Gastroesophageal sphincter (tissue), 4 donors: ENCODE measurements at regions not wholly inside any gene's neighbourhood (a gene's known extent, or its start where the extent isn't known, plus 50 kb on each side); places are given as distances from the start of the nearest gene placed in this dataset.
"Not testable (repeated sequence)": the region's sequence is repeated elsewhere in the genome, so short reads cannot be mapped to it uniquely, and the experiment has no call there.

ENCODE experiments used
- ATAC-seq: fragments of 150-250 bp; one replicate; pipeline ENCODE4 v1.9.1; 2016; ENCODE audit warnings: mild to moderate bottlenecking, moderate library complexity
- H3K27ac ChIP-seq, 4 donors: fragments of 200-600 bp; sonication (generic) in 3 of 4; 1 replicate in 3 of 4; 2 replicates in 1 of 4; pipeline ENCODE4 v1.5.1; 2016 to 2019
- H3K27me3 ChIP-seq: fragments of 200-600 bp; sonication (generic); one replicate; pipeline ENCODE4 v1.5.1; 2019
- H3K36me3 ChIP-seq, 2 donors: fragments of 200-600 bp; sonication (generic); one replicate each; pipeline ENCODE4 v1.5.1; 2019; ENCODE audit warnings: control low read depth in 1 of 2
- H3K4me1 ChIP-seq, 3 donors: fragments of 200-600 bp; sonication (generic); 1 replicate in 2 of 3; 2 replicates in 1 of 3; pipeline ENCODE4 v1.5.1; 2016 to 2019; ENCODE audit warnings: control low read depth in 2 of 3
- H3K4me3 ChIP-seq, 2 donors: fragments of 200-600 bp; sonication (generic); one replicate each; pipeline ENCODE4 v1.5.1; 2019; ENCODE audit warnings: mild to moderate bottlenecking in 1 of 2, moderate library complexity in 1 of 2
- H3K9me3 ChIP-seq, 3 donors: fragments of 200-600 bp; sonication (generic); one replicate each; pipeline ENCODE4 v1.5.1; 2017 to 2019; ENCODE audit warnings: control low read depth in 2 of 3
- CTCF ChIP-seq, 4 experiments: fragments of 200-600 bp in 2 of 4; fragments of 450-650 bp in 2 of 4; sonication (generic) in 1 of 4; IDR thresholded peaks; one replicate each; pipeline ENCODE4 v1.5.1; 2017 to 2019; ENCODE audit warnings: antibody characterized with exemption in 4 of 4, mild to moderate bottlenecking in 2 of 4, moderate library complexity in 2 of 4
- EP300 ChIP-seq: sonication (generic); formaldehyde crosslinking; IDR thresholded peaks from one replicate; pipeline ENCODE4 v1.6.1; 2017; ENCODE audit warnings: antibody characterized with exemption, mild to moderate bottlenecking
- POLR2A ChIP-seq, 2 donors: fragments of 450-650 bp; IDR thresholded peaks; one replicate each; pipeline ENCODE4 v1.6.1; 2017; ENCODE audit warnings: antibody characterized with exemption in 2 of 2, mild to moderate bottlenecking in 2 of 2, moderate library complexity in 1 of 2
- POLR2AphosphoS5 ChIP-seq: sonication (generic); formaldehyde crosslinking; IDR thresholded peaks from one replicate; pipeline ENCODE4 v1.6.1; 2017; ENCODE audit warnings: antibody characterized with exemption
- WGBS, 2 donors: methylation state at CpG; one replicate each; pipeline ENCODE4 v1.1.5; 2018; ENCODE audit warnings: low coverage in 1 of 2; 5-methylcytosine and 5-hydroxymethylcytosine counted together

GRCh38 chr6:50549475-50549874 is 163.9 kb upstream of the TFAP2D start:
- no peak for TF ChIP-seq POLR2A (IDR thresholded peaks at IDR 0.05)
- no peak for TF ChIP-seq POLR2AphosphoS5
- TF ChIP-seq EP300: no peak
- no peak for TF ChIP-seq CTCF (IDR thresholded peaks at IDR 0.05)
- no peaks in the 10 kb centered on the region for H3K4me1 ChIP-seq
- no peaks in the 10 kb centered on the region for H3K9me3 ChIP-seq
- H3K27me3 ChIP-seq: no peaks in the 10 kb centered on the region
- no peak overlapping the region for H3K4me3 ChIP-seq
- H3K27ac ChIP-seq: no peak overlapping the region
- ATAC-seq: no peak
- no peaks in the 10 kb centered on the region for H3K36me3 ChIP-seq

- WGBS, 2 donors: 63 to 79% methylated on average over 2 of the region's 2 CpGs
- Histone ChIP-seq H3K36me3 (no peaks in the 10 kb centered on the region), H3K9me3 (no peaks in the 10 kb centered on the region), H3K27me3 (no peaks in the 10 kb centered on the region), H3K27ac (no peak overlapping the region), H3K4me3 (no peak overlapping the region), H3K4me1 (no peaks in the 10 kb centered on the region)
- no peak for TF ChIP-seq POLR2A (IDR thresholded peaks at IDR 0.05)
- TF ChIP-seq EP300: no peak
- no peak for TF ChIP-seq POLR2AphosphoS5
- TF ChIP-seq CTCF (IDR thresholded peaks at IDR 0.05): no peak
- no peak for ATAC-seq
Measured at GRCh38 chr6:50555982-50556381, 157.3 kb upstream of the TFAP2D start.

DNA sequence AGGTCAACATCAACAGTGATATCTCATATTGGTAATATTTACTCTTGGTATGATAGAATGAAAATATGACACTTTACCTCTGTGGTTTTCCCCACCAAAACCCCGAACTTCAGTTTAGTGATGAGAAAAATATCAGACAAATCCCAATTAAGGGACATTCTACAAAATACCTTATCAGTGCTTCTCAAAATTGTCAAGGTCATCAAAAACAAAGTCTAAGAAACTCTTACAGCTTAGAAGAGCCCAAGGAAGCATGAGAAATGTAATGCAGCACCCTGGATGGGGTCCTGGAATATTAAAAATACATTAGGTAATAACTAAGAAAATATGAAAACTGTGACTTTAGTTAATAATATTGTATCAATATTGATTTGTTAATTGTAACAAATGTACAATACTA is 148.3 kb upstream of the TFAP2D start:
- H3K27ac ChIP-seq: no peak overlapping the region
- no peaks in the 10 kb centered on the region for H3K9me3 ChIP-seq
- WGBS, 2 donors: 75 to 100% methylated on average over 1 of the region's 1 CpG
- H3K4me1 ChIP-seq: no peaks in the 10 kb centered on the region
- no peak for ATAC-seq
- no peaks in the 10 kb centered on the region for H3K27me3 ChIP-seq
- TF ChIP-seq POLR2AphosphoS5 (no peak), EP300 (no peak), POLR2A (IDR thresholded peaks at IDR 0.05) (no peak), CTCF (IDR thresholded peaks at IDR 0.05) (no peak)
- no peak overlapping the region for H3K4me3 ChIP-seq
- no peaks in the 10 kb centered on the region for H3K36me3 ChIP-seq

DNA sequence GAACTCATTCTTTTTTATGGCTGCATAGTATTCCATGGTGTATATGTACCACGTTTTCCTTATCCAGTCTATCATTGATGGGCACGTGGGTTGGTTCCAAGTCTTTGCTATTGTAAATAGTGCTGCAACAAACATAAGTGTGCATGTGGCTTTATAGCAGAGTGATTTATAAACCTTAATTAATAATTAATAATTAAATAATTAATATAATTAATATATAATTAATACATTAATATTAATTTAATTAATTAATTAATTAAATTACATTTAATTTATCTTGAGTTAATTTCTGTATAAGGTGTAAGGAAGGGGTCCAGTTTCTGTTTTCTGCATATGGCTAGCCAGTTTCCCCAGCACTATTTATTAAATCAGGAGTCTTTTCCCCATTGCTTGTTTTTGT is 142.1 kb upstream of the TFAP2D start:
- WGBS, 2 donors: 91 to 93% methylated on average over 2 of the region's 2 CpGs
- ATAC-seq: not testable (repeated sequence)

GRCh38 chr6:50585441-50586330 is 127.6 kb upstream of the TFAP2D start:
- H3K9me3 ChIP-seq: no peaks in the 10 kb centered on the region
- ATAC-seq: no peak
- no peaks in the 10 kb centered on the region for H3K36me3 ChIP-seq
- no peak overlapping the region for H3K4me3 ChIP-seq
- 47 to 75% methylated on average over 2 to 8 of the region's 15 CpGs for WGBS, 2 donors
- TF ChIP-seq POLR2A (IDR thresholded peaks at IDR 0.05) (no peak), CTCF (IDR thresholded peaks at IDR 0.05) (no peak), EP300 (no peak), POLR2AphosphoS5 (no peak)
- no peak overlapping the region for H3K27ac ChIP-seq
- H3K4me1 ChIP-seq: no peaks in the 10 kb centered on the region
- no peaks in the 10 kb centered on the region for H3K27me3 ChIP-seq

More for the DNA sequence above, 142.1 kb upstream of the TFAP2D start:
- H3K4me1 ChIP-seq, H3K9me3 ChIP-seq, H3K27ac ChIP-seq, H3K27me3 ChIP-seq, H3K36me3 ChIP-seq, H3K4me3 ChIP-seq: not testable (repeated sequence)
